GM12878 (cell line): ENCODE measurements at regions not wholly inside any gene's neighbourhood (a gene's known extent, or its start where the extent isn't known, plus 50 kb on each side); places are given as distances from the start of the nearest gene placed in this dataset.

ENCODE experiments used
- ATAC-seq: fragments of 200-7000 bp; cut with Tn5 transposase; 3 replicates; pipeline ENCODE4 v1.9.1; 2020; ENCODE audit warnings: mild to moderate bottlenecking, moderate library complexity
- BruUV-seq: library from RNA; stranded (reverse); fragments of 400-500 nt; replicated peaks from 2 replicates; lab custom pipeline; 2021; lab: Mats Ljungman, UMichigan
- CTCF ChIA-PET: fragments of 300-600 bp; sonication (Branson Sonifier 250); formaldehyde crosslinking; extraction: SDS; loops from one replicate; lab custom pipeline; 2021; ENCODE audit warnings: inconsistent platforms; lab: Yijun Ruan, JAX
- POLR2A ChIA-PET: fragments of 350-600 bp; formaldehyde crosslinking; extraction: SDS; loops from one replicate; lab custom pipeline; 2021; ENCODE audit warnings: inconsistent platforms; lab: Charles Lee
- RAD21 ChIA-PET: fragments of 300-600 bp; sonication (Branson Sonifier 250); formaldehyde crosslinking; loops from one replicate; lab custom pipeline; 2023; ENCODE audit warnings: antibody characterized with exemption; ENCODE audit not compliant: unreplicated experiment; lab: Charles Lee
- SMC1A ChIA-PET: fragments of 300-600 bp; sonication (Branson Sonifier 250); formaldehyde crosslinking; loops from one replicate; lab custom pipeline; 2023; ENCODE audit not compliant: unreplicated experiment, uncharacterized antibody; lab: Charles Lee
- DNase-seq: peaks from one replicate; pipeline ENCODE4 v3.0.0-alpha.2; 2011; ENCODE audit warnings: low read depth, low spot score
- FAIRE-seq: peaks from 3 replicates; lab custom pipeline; 2011; peaks lifted over from hg19 to GRCh38; lab: Jason Lieb, UNC
- H2AFZ ChIP-seq: 2 replicates; pipeline ENCODE4 v1.6.0; 2011; ENCODE audit warnings: low read depth, low read length, control low read depth; ENCODE audit not compliant: control insufficient read depth
- H3K27ac ChIP-seq: 2 replicates; pipeline ENCODE4 v1.5.1; 2011; ENCODE audit warnings: control low read depth; ENCODE audit not compliant: control insufficient read depth, insufficient read depth
- H3K27me3 ChIP-seq, 2 experiments: replicated peaks in 1 of 2; 2 replicates each; pipeline versions ENCODE4 v1.6.0 to v1.6.1; 2011; ENCODE audit warnings: low read length in 1 of 2; ENCODE audit not compliant: control insufficient read depth in 2 of 2, insufficient read depth in 2 of 2
- H3K36me3 ChIP-seq, 2 experiments: 2 replicates each; pipeline ENCODE4 v1.5.1; 2011; ENCODE audit warnings: low read length in 1 of 2; ENCODE audit not compliant: control insufficient read depth in 2 of 2, insufficient read depth in 2 of 2
- H3K4me1 ChIP-seq: 2 replicates; pipeline ENCODE4 v1.6.1; 2011; ENCODE audit warnings: mild to moderate bottlenecking, low read length, moderate library complexity, mixed read lengths; ENCODE audit not compliant: control insufficient read depth, insufficient read depth
- H3K4me2 ChIP-seq: 2 replicates; pipeline ENCODE4 v1.6.0; 2011; ENCODE audit warnings: control low read depth; ENCODE audit not compliant: control insufficient read depth, insufficient read depth
- H3K4me3 ChIP-seq: fragments of 200-600 bp; sonication (generic); 2 replicates; pipeline ENCODE4 v1.5.1; 2016
- H3K79me2 ChIP-seq: 2 replicates; pipeline ENCODE4 v1.6.0; 2011; ENCODE audit warnings: low read length; ENCODE audit not compliant: control insufficient read depth, insufficient read depth
- H3K9ac ChIP-seq: 2 replicates; pipeline ENCODE4 v1.8.0; 2011; ENCODE audit warnings: low read length, control low read depth, mixed read lengths; ENCODE audit not compliant: control insufficient read depth, insufficient read depth
- H3K9me3 ChIP-seq: replicated peaks from 3 replicates; pipeline ENCODE4 v1.5.1; 2011; ENCODE audit warnings: mild to moderate bottlenecking, low read length; ENCODE audit not compliant: control insufficient read depth, insufficient read depth
- H4K20me1 ChIP-seq: 2 replicates; pipeline ENCODE4 v1.6.0; 2011; ENCODE audit not compliant: control insufficient read depth, insufficient read depth
- ASH2L ChIP-seq: fragments of 300-600, 200-600 bp; sonication (generic); IDR thresholded peaks from 2 replicates; pipeline ENCODE4 v1.6.1; 2017; ENCODE audit warnings: low read depth, mild to moderate bottlenecking, borderline replicate concordance
- EGR1 ChIP-seq, 2 experiments: IDR thresholded peaks; 1 replicate in 1 of 2; 2 replicates in 1 of 2; pipeline ENCODE4 v1.6.1; 2011 to 2012; ENCODE audit warnings: low read depth in 2 of 2, low read length in 2 of 2, borderline replicate concordance in 1 of 2, mild to moderate bottlenecking in 1 of 2, moderate library complexity in 1 of 2
- HDAC6 ChIP-seq: fragments of 200-600 bp; sonication (generic); IDR thresholded peaks from one replicate; pipeline ENCODE4 v1.8.0; 2017; ENCODE audit warnings: antibody characterized with exemption; ENCODE audit not compliant: unreplicated experiment
- POLR2A ChIP-seq: IDR thresholded peaks from 2 replicates; pipeline ENCODE4 v1.6.1; 2011; ENCODE audit warnings: low read depth, mild to moderate bottlenecking, low read length
- POLR2AphosphoS5 ChIP-seq: IDR thresholded peaks from 2 replicates; pipeline ENCODE4 v1.6.1; 2011; ENCODE audit warnings: mild to moderate bottlenecking, low read length, inconsistent platforms
- SUZ12 ChIP-seq: fragments of 200-600 bp; sonication (generic); IDR thresholded peaks from one replicate; pipeline ENCODE4 v1.6.1; 2018; ENCODE audit warnings: antibody characterized with exemption, mild to moderate bottlenecking; ENCODE audit not compliant: unreplicated experiment
- WGBS: methylation state at CpG from one replicate; pipeline ENCODE4 v1.1.6; 2016; ENCODE audit warnings: low lambda C conversion rate; ENCODE audit not compliant: insufficient replicate concordance, insufficient coverage; ENCODE audit errors: missing lambda C conversion rate; 5-methylcytosine and 5-hydroxymethylcytosine counted together
- in situ Hi-C: fragments of 300-500 bp; cut with MboI; formaldehyde crosslinking; loops from 9 replicates; pipeline ENCODE4 v1.14.3; 2018; ENCODE audit warnings: mixed read lengths
- intact Hi-C: fragments of 100-400 bp; cut with micrococcal nuclease; formaldehyde crosslinking; loops from one replicate; pipeline ENCODE4 v1.14.2; 2022; ENCODE audit not compliant: unreplicated experiment
- TF ChIP-seq, protein P1 (sequence below): fragments of 450-650 bp; IDR thresholded peaks from 2 replicates; pipeline ENCODE4 v1.6.1; 2017; ENCODE audit warnings: low read depth, mild to moderate bottlenecking, moderate library complexity
- TF ChIP-seq, protein P2 (sequence below): fragments of 450-650 bp; IDR thresholded peaks from 2 replicates; pipeline ENCODE4 v1.6.1; 2017; ENCODE audit warnings: mild to moderate bottlenecking, low read depth, inconsistent platforms; ENCODE audit not compliant: poor library complexity, severe bottlenecking
- TF ChIP-seq, protein P3 (sequence below): fragments of 450-650 bp; IDR thresholded peaks from 2 replicates; pipeline ENCODE4 v1.6.1; 2018; ENCODE audit warnings: borderline replicate concordance, mild to moderate bottlenecking; ENCODE audit not compliant: partially characterized antibody
- TF ChIP-seq, protein P4 (sequence below): IDR thresholded peaks from 2 replicates; pipeline ENCODE4 v1.6.1; 2011; ENCODE audit warnings: borderline replicate concordance, low read depth, mild to moderate bottlenecking, moderate library complexity, low read length; ENCODE audit not compliant: insufficient read depth, poor library complexity, severe bottlenecking

DNA sequence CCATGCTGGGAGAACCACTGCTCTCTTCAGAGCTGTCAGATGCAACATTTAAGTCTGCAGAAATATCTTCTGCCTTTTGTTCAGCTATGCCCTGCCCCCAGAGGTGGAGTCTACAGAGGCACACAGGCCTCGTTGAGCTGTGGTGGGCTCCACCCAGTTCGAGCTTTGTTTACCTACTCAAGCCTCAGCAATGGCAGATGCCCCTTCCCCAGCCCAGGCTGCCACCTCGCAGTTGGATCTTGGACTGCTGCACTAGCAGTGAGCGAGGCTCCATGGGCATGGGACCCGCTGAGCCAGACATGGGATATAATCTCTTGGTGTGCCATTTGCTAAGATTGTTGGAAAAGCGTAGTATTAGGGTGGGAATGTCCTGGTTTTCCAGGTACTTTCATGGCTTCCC, 229.1 kb upstream of the C11orf87 start:
- no peaks in the 10 kb centered on the region for H4K20me1 ChIP-seq
- RAD21 ChIA-PET, result no interaction called here
- intact Hi-C loops (no loop called here), in situ Hi-C loops (no loop called here)
- POLR2A ChIA-PET, result no interaction called here
- DNase-seq (no peak), FAIRE-seq (no peak), ATAC-seq (no peak)
- H3K79me2 ChIP-seq, result no peaks in the 10 kb centered on the region
- H3K4me2 ChIP-seq, result no peak overlapping the region
- no peaks in the 10 kb centered on the region for H3K9me3 ChIP-seq
- SMC1A ChIA-PET, result no interaction called here
- H3K27me3 ChIP-seq, result no peaks in the 10 kb centered on the region
- CTCF ChIA-PET, result interaction anchor here (0.6 kb wide), 1 partner anchor 12 kb away, joined by 3 read pairs; no protein-coding TSS in a partner anchor
- no peak overlapping the region for H2AFZ ChIP-seq
- 15% methylated on average over 6 of the region's 6 CpGs for WGBS
- no peak overlapping the region for H3K4me3 ChIP-seq
- no peaks in the 10 kb centered on the region for H3K36me3 ChIP-seq
- TF ChIP-seq, protein P1, sequence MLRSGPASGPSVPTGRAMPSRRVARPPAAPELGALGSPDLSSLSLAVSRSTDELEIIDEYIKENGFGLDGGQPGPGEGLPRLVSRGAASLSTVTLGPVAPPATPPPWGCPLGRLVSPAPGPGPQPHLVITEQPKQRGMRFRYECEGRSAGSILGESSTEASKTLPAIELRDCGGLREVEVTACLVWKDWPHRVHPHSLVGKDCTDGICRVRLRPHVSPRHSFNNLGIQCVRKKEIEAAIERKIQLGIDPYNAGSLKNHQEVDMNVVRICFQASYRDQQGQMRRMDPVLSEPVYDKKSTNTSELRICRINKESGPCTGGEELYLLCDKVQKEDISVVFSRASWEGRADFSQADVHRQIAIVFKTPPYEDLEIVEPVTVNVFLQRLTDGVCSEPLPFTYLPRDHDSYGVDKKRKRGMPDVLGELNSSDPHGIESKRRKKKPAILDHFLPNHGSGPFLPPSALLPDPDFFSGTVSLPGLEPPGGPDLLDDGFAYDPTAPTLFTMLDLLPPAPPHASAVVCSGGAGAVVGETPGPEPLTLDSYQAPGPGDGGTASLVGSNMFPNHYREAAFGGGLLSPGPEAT, result no peak
- TF ChIP-seq ASH2L (no peak), SUZ12 (no peak), POLR2AphosphoS5 (no peak)
- no peaks in the 10 kb centered on the region for H3K4me1 ChIP-seq
- H3K27ac ChIP-seq, result no peak overlapping the region
- H3K9ac ChIP-seq, result no peak overlapping the region
- BruUV-seq, result no TSS peak

DNA sequence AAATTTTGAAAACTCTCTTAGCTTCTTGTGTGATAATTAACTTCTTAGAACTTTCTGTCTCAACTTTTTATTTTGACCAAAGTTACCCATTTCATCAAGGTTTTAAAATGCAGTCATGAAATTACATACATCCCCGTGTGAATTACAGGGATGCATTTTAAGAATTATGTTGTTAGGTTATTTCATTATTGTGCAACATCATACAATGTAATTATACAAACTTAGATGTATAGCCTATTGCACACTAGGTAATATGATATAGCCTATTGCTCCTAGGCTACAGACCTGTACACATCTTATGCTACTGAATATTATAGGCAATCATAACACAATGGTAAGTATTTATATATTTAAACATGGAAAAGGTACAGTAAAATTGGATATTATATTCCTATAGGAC, 228.1 kb upstream of the C11orf87 start:
- intact Hi-C loops, result no loop called here
- ChIA-PET SMC1A (no interaction called here), CTCF (no interaction called here), POLR2A (no interaction called here), RAD21 (no interaction called here)
- no peaks in the 10 kb centered on the region for H3K79me2 ChIP-seq
- no peak overlapping the region for H2AFZ ChIP-seq
- H3K27me3 ChIP-seq, result no peaks in the 10 kb centered on the region
- in situ Hi-C loops, result no loop called here
- H3K27ac ChIP-seq, result no peak overlapping the region
- no peaks in the 10 kb centered on the region for H4K20me1 ChIP-seq
- DNase-seq (no peak), ATAC-seq (no peak), FAIRE-seq (no peak)
- no peak overlapping the region for H3K9ac ChIP-seq
- no TSS peak for BruUV-seq
- no peak overlapping the region for H3K4me3 ChIP-seq
- H3K4me1 ChIP-seq, result no peaks in the 10 kb centered on the region
- WGBS, result 59% methylated on average over 1 of the region's 1 CpG
- H3K4me2 ChIP-seq, result no peak overlapping the region
- H3K36me3 ChIP-seq, result no peaks in the 10 kb centered on the region
- H3K9me3 ChIP-seq, result no peaks in the 10 kb centered on the region
- TF ChIP-seq, protein P2, sequence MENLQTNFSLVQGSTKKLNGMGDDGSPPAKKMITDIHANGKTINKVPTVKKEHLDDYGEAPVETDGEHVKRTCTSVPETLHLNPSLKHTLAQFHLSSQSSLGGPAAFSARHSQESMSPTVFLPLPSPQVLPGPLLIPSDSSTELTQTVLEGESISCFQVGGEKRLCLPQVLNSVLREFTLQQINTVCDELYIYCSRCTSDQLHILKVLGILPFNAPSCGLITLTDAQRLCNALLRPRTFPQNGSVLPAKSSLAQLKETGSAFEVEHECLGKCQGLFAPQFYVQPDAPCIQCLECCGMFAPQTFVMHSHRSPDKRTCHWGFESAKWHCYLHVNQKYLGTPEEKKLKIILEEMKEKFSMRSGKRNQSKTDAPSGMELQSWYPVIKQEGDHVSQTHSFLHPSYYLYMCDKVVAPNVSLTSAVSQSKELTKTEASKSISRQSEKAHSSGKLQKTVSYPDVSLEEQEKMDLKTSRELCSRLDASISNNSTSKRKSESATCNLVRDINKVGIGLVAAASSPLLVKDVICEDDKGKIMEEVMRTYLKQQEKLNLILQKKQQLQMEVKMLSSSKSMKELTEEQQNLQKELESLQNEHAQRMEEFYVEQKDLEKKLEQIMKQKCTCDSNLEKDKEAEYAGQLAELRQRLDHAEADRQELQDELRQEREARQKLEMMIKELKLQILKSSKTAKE, result no peak
- TF ChIP-seq, protein P3, sequence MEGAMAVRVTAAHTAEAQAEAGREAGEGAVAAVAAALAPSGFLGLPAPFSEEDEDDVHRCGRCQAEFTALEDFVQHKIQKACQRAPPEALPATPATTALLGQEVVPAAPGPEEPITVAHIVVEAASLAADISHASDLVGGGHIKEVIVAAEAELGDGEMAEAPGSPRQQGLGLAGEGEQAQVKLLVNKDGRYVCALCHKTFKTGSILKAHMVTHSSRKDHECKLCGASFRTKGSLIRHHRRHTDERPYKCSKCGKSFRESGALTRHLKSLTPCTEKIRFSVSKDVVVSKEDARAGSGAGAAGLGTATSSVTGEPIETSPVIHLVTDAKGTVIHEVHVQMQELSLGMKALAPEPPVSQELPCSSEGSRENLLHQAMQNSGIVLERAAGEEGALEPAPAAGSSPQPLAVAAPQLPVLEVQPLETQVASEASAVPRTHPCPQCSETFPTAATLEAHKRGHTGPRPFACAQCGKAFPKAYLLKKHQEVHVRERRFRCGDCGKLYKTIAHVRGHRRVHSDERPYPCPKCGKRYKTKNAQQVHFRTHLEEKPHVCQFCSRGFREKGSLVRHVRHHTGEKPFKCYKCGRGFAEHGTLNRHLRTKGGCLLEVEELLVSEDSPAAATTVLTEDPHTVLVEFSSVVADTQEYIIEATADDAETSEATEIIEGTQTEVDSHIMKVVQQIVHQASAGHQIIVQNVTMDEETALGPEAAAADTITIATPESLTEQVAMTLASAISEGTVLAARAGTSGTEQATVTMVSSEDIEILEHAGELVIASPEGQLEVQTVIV, result no peak
- TF ChIP-seq EGR1 (IDR thresholded peaks at IDR 0.05; ENCODE audit: borderline replicate concordance in 1 of 2, low read depth in 2 of 2, low read length in 2 of 2), result no peak
- no peak for TF ChIP-seq HDAC6
- TF ChIP-seq, protein P4, sequence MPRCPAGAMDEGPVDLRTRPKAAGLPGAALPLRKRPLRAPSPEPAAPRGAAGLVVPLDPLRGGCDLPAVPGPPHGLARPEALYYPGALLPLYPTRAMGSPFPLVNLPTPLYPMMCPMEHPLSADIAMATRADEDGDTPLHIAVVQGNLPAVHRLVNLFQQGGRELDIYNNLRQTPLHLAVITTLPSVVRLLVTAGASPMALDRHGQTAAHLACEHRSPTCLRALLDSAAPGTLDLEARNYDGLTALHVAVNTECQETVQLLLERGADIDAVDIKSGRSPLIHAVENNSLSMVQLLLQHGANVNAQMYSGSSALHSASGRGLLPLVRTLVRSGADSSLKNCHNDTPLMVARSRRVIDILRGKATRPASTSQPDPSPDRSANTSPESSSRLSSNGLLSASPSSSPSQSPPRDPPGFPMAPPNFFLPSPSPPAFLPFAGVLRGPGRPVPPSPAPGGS, result no peak
- TF ChIP-seq POLR2A, result no peak
